HG03025 (cell line): ENCODE measurements at regions not wholly inside any gene's neighbourhood (a gene's known extent, or its start where the extent isn't known, plus 50 kb on each side); places are given as distances from the start of the nearest gene placed in this dataset.

Experiments
- ATAC-seq: cut with Tn5 transposase; IDR thresholded peaks from one replicate; pipeline ENCODE4 v1.9.1; 2021; ENCODE audit warnings: mild to moderate bottlenecking, moderate library complexity; ENCODE audit not compliant: unreplicated experiment, low FRiP score

- no peak for ATAC-seq
These were observed 418.3 kb upstream of the SALL1 start for GRCh38 chr16:51569203-51569931.

GRCh38 chr16:51567911-51568310, 416.8 kb upstream of the SALL1 start:
- no peak for ATAC-seq

GRCh38 chr16:51565184-51565583, 414.1 kb upstream of the SALL1 start:
- no peak for ATAC-seq

GRCh38 chr16:51562891-51563290, 411.8 kb upstream of the SALL1 start:
- no peak for ATAC-seq

- ATAC-seq, result no peak
These were observed 408.8 kb upstream of the SALL1 start for GRCh38 chr16:51559901-51560300.

- no peak for ATAC-seq
These were observed 406.6 kb upstream of the SALL1 start for GRCh38 chr16:51557670-51558069.

- no peak for ATAC-seq
These were observed 405.7 kb upstream of the SALL1 start for GRCh38 chr16:51556694-51557340.

GRCh38 chr16:51553910-51554309, 402.8 kb upstream of the SALL1 start:
- ATAC-seq, result no peak

GRCh38 chr16:51553314-51553713, 402.2 kb upstream of the SALL1 start:
- no peak for ATAC-seq

GRCh38 chr16:51550800-51551347, 399.8 kb upstream of the SALL1 start:
- ATAC-seq, result no peak

GRCh38 chr16:51549836-51550235, 398.8 kb upstream of the SALL1 start:
- ATAC-seq, result no peak

GRCh38 chr16:51545951-51546350, 394.9 kb upstream of the SALL1 start:
- ATAC-seq, result no peak

GRCh38 chr16:51544851-51545467, 393.9 kb upstream of the SALL1 start:
- no peak for ATAC-seq

- no peak for ATAC-seq
These were observed 392.9 kb upstream of the SALL1 start for GRCh38 chr16:51543971-51544370.

- no peak for ATAC-seq
These were observed 392.1 kb upstream of the SALL1 start for GRCh38 chr16:51542981-51543815.

- no peak for ATAC-seq
These were observed 389.2 kb upstream of the SALL1 start for GRCh38 chr16:51540259-51540658.

- ATAC-seq, result no peak
These were observed 387.8 kb upstream of the SALL1 start for GRCh38 chr16:51538707-51539498.

- no peak for ATAC-seq
These were observed 384.5 kb upstream of the SALL1 start for GRCh38 chr16:51535591-51535990.

- ATAC-seq, result no peak
These were observed 381.5 kb upstream of the SALL1 start for GRCh38 chr16:51532551-51532950.

GRCh38 chr16:51531271-51531670, 380.2 kb upstream of the SALL1 start:
- ATAC-seq, result no peak
